Ureter (tissue), 1 donor: ENCODE measurements at regions not wholly inside any gene's neighbourhood (a gene's known extent, or its start where the extent isn't known, plus 50 kb on each side); places are given as distances from the start of the nearest gene placed in this dataset.
"Not testable (repeated sequence)": the region's sequence is repeated elsewhere in the genome, so short reads cannot be mapped to it uniquely, and the experiment has no call there.

ENCODE experiments used
- DNase-seq: peaks from one replicate; pipeline ENCODE4 v3.0.0-alpha.2; 2020; ENCODE audit warnings: low spot score
- donor health status: DM: yes; HTN: yes; CAD: no.

DNA sequence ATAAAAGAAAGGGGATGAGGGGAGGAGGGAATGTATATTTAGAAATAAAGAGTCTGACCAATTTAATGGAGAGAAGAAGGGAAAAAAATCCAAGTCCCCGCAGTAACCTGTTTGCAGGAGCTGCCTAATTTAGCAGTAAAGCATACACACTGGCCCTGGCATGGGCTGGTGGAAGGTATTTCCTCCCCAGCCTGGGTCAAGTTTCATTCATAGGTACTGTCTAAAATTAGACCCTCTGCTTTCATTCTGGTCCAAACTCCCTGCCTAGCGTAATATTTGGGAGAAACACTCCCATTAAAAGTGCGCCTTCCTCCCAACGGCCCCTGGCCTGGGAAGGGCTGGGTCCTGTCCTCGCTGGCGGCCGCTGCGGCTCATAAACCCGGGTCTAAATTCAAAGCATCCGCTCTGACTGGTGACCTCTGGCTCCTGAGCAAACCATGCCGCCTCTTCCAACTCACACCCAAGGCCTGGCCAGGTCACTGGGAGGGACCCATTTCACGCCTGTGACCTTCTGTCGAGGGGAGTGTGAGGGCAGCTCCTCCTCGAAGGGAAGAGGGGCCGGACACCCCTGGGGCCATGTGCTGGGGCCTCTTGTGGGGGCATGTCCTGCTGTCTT is 123.2 kb downstream of the FGF18 start:
- no peak for DNase-seq

- DNase-seq, result no peak
Measured at GRCh38 chr5:171543148-171543815, 123.8 kb downstream of the FGF18 start.

DNA sequence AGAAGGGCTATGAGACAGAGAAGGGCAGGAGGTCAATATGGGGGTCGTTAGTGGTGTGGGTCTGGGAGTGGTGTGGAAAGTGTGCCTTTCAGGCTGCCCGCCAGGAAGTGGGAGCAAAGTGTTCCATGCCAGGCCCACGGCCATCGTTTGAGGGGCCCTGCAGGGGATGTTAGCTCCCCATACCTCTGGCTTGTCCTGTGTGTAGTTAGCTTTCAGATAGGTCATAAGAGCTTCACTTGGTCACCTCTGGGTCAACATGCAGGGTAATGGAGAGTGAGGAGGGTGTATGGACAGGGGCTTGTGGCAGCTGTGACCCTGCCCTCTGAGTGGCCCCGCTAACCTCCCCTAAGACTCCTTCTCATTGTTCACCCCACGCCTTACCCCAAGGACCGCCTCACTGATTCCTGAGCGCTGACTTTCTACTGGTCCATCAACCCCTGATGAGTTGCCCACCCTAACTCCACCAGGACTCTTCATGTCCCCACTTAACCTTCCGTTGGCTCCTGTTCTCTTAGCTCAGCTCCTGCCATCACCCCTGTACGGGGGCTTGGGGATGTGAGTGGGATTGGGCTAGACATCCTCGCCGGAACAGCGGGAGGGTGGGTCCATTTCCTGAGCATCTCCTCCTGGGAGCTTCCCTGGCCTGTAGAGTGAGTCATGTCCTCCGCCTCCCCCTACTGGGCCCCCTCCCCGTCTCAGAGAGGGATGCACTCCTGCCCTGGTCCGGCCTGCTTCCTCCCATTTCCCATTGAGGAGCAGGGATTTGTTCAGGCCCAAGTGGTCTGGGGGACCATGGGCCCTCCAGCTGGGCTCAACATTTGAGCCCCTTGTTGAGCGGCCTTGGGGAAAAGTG is 125.7 kb downstream of the FGF18 start:
- no peak for DNase-seq

DNA sequence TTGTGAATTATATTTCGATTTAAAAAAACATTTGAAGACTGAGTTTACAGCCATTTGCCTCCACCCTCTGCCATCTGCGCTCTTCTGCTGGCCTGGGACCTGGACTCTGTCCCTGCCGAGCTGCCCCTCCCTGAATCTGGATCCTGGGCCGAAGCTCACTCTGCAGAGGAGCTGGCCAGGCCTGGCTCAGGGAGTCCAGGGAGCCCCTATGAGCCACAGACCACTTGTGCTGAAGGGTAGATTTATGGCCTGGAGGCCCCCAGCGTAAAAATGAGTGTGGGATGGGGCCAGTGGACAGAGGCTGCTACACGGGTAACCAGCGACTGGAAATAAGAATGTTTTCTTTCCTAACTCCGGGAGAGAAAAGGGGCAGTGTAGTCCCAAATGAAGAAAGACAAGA is 129.8 kb downstream of the FGF18 start:
- no peak for DNase-seq

DNA sequence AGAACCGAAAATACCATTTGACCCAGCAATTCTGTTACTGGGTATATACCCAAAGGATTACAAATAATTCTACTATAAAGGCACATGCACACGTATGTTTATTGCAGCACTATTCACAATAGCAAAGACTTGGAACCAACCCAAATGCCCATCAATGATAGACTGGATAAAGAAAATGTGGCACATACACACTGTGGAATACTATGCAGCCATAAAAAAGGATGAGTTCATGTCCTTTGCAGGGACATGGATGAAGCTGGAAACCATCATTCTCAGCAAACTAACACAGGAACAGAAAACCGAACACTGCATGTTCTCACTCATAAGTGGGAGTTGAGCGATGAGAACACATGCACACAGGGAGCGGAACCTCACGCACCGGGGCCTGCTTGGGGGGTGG is 134.4 kb downstream of the FGF18 start:
- not testable (repeated sequence) for DNase-seq

DNA sequence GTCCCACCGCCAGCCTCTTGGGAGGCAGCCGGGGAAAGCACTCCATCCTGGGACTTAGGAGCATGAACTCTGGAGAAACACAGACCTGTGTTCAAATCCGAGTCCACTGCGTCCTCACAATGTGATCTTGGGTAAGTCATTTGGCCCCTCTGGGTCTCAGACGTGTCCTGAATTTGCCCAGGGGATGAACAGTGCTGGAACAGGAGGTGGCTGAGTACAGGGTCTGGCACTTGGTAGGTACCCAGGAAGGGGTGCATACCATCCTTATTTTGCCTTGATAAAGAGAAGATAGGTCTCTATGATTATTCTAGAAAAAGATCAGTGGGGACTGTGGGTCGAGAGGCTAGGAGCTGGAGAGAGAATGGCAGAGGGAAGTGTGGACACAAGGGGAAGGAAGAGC is 135.7 kb downstream of the FGF18 start:
- DNase-seq, result no peak

DNA sequence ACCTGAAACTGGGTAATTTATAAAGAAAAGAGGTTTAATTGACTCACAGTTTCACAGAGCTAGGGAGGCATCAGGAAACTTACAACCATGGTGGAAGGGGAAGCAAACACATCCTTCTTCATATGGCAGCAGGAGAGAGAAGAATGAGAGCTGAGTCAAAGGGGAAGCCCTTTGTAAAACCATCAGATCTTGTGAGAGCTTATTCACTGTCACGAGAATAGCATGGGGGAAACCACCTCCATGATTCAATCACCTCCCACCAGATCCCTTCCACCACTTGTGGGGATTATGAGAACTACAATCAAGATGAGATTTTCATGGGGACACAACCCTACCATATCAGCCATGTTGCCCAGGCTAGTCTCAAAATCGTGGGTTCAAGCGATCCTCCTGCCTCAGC is 143.4 kb downstream of the FGF18 start:
- no peak for DNase-seq

DNA sequence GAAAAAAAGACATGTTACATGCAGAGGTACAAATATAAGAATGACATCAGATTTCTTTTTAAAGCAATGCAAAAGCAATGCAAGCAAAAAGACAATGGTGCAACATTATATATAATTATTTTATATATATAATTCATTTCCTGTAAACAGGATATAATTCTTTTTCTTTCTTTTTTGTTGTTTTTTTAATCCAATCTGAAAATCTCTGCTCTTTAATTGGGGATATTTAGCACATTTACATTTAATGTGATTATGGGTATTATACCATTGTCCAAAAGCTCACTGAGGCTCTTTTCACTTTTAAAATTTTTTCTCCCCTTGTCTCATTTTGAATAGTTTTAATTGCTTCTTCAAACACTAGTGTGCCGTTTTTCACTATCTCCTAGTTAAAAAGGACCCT is 148.9 kb downstream of the FGF18 start:
- DNase-seq, result no peak

GRCh38 chr5:171569065-171569712 is 149.7 kb downstream of the FGF18 start:
- DNase-seq, result no peak

DNA sequence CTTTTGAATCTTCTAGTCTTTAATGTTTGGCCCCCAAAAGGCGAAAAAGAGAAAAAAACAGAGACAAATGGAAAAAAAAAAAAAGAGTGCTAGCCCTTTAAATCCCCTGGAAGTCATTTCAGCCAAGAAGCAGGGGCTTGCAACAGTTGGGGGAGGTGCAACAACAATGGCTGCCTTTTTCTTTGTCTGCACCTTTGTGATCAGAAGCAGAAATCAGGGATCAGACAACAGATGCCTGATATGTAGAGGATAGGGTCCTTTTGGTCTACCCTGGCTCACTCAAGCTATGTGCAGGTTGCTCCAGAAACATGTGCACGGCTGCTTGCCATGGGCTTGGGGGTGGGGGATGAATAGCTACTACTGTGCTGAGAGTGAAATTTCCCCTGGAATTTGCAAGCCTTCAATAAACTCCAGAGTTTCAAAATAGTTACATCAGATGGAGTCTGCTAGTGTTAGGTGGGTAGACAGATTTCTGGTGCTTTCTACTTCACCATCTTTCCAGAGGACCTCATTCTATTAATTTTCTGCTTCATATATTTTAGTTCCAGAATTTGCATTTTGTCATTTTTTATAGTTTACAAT is 150.9 kb downstream of the FGF18 start:
- DNase-seq, result no peak

GRCh38 chr5:171571663-171572062 is 152.2 kb downstream of the FGF18 start:
- DNase-seq, result no peak

DNA sequence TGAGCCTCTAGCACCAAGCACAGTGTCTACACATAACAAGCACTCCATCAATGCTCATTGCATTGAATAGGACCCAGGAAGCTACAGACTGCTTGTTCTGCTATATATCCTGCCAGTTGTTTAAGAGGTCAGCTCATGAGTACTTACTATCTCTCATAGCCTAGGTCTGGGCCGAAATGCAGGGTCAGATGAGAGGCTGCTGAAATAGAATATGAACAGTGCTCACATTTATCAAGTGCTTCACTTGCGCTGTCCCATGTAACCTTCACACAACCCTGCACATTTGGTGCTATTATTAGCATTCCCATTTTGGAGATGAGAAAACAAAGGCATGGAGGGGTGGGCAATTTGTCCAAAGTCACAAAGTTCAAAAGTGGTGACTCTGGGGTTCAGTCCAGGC is 153.6 kb downstream of the FGF18 start:
- no peak for DNase-seq

- DNase-seq, result no peak
Measured at GRCh38 chr5:171573451-171574225, 154.2 kb downstream of the FGF18 start.

DNA sequence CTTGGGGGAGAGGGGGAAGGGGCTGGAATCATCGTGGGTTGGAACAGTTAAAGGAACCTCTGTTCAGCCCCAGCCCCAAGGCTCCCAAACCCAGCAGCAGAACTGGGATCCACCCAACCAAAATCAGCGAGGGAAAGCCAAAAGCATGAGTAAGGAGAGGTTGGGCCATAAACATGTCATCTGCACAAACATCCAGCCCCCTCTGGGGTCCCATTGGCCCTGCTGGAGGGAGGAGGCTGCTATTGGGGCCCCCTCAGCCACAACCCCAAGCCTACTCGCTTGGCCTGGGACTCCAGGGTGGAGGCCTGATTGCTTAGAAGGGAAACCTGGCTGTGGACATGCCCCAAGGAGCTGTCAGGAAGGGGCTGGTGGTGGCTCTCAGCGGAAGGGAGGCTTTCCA is 154.9 kb downstream of the FGF18 start:
- peak; percentile 49 for DNase-seq

- DNase-seq, result no peak
Measured at GRCh38 chr5:171575386-171575785, 155.9 kb downstream of the FGF18 start.

GRCh38 chr5:171575808-171576207 is 156.4 kb downstream of the FGF18 start:
- DNase-seq, result no peak

DNA sequence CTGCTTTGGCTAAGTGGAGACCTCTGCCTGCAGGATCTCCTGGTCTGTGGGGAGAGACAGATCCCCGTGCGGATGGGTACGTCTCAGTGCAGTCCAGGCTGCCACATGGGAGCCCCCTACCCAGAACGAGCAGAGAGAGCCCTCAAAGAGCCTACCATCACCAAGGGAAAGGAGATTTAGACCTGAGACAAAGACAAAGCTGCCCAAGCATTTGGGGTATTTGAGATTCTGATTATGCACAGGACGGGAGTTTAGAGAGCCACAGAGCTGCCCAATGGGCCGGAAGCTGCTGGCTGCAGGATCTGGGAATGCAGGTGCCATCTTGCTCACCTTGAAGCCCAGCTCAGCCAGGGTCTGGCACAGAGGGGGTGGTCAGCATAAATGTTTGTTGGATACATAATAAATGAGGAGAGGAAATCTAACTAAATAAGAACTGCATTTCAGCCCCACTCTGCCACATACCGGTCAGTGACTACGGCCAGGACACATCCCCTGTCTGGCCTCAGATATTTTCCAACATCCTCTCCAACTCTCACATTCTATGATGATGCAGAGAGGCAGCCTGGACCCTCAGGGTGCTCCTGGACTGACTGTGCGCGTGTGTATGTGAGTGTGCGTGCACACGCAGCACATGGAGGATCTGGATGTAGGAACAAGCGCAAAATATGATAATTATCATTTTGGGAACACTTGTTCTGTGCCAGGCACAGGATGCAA is 157.8 kb downstream of the FGF18 start:
- DNase-seq, result no peak

DNA sequence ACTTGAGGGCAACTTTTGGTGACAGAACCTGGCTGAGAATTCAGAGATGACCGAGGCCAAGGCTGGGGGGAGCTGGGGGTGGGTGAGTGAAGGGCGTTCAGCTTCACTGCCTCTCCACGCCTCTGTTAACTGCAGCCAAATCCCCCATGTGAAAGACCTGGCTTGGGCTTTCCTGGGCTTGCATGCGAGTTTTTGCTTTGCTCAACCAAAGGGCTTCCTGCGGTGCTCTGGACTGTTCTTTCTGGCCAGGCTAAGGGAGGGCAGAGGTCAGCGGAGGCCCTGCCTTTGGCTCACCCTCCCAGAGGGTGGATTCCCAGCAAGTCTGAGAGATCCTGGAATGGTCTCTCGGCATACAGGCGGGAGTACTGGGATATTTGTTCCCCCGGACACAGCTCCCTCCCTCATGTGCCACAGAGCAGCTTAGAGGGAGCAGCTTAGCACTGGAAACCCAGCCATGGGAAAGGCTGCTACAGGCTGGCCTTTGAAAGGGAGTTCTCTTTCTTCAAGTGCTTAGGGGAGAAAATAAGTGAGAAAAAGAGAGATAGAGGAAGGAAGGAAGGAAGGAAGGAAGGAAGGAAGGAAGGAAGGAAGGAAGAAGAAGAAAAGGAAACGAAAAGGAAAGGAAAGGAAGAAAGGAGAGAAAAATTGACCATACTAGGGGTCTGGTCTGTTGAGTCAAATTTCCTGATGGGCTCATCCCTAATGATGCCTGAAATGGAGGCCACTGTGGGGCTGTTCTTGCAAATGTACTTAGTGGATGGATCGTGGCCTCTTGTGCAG is 158.8 kb downstream of the FGF18 start:
- peak; percentile 54 for DNase-seq

GRCh38 chr5:171578829-171579491 is 159.5 kb downstream of the FGF18 start:
- DNase-seq, result no peak
